ENCODE measurements at regions not wholly inside any gene's neighbourhood (a gene's known extent, or its start where the extent isn't known, plus 50 kb on each side); places are given as distances from the start of the nearest gene placed in this dataset.

- TF ChIP-seq, protein P1, sequence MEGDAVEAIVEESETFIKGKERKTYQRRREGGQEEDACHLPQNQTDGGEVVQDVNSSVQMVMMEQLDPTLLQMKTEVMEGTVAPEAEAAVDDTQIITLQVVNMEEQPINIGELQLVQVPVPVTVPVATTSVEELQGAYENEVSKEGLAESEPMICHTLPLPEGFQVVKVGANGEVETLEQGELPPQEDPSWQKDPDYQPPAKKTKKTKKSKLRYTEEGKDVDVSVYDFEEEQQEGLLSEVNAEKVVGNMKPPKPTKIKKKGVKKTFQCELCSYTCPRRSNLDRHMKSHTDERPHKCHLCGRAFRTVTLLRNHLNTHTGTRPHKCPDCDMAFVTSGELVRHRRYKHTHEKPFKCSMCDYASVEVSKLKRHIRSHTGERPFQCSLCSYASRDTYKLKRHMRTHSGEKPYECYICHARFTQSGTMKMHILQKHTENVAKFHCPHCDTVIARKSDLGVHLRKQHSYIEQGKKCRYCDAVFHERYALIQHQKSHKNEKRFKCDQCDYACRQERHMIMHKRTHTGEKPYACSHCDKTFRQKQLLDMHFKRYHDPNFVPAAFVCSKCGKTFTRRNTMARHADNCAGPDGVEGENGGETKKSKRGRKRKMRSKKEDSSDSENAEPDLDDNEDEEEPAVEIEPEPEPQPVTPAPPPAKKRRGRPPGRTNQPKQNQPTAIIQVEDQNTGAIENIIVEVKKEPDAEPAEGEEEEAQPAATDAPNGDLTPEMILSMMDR (IDR thresholded peaks at IDR 0.05; ENCODE audit: insufficient read depth, low read length, poor library complexity, severe bottlenecking): no peak
- DNase-seq (ENCODE audit: low read depth): peak; percentile 25
- Histone ChIP-seq H3K4me3 (ENCODE audit: low read depth, low read length) (no peak overlapping the region), H3K36me3 (ENCODE audit: control insufficient read depth, insufficient read depth, low read length) (no peaks in the 10 kb centered on the region), H3K27me3 (ENCODE audit: control insufficient read depth, insufficient read depth, low read length) (no peaks in the 10 kb centered on the region)
Measured at GRCh38 chr12:93050026-93050747, 121.1 kb upstream of the EEA1 start.

- H3K36me3 ChIP-seq (ENCODE audit: control insufficient read depth, insufficient read depth, low read length): no peaks in the 10 kb centered on the region
- no peak for DNase-seq (ENCODE audit: low read depth)
- H3K27me3 ChIP-seq (ENCODE audit: control insufficient read depth, insufficient read depth, low read length): no peaks in the 10 kb centered on the region
- no peak overlapping the region for H3K4me3 ChIP-seq (ENCODE audit: low read depth, low read length)
- TF ChIP-seq, protein P1 (IDR thresholded peaks at IDR 0.05; ENCODE audit: insufficient read depth, low read length, poor library complexity, severe bottlenecking): no peak
Measured at GRCh38 chr12:93050748-93051081, 121.6 kb upstream of the EEA1 start.

DNA sequence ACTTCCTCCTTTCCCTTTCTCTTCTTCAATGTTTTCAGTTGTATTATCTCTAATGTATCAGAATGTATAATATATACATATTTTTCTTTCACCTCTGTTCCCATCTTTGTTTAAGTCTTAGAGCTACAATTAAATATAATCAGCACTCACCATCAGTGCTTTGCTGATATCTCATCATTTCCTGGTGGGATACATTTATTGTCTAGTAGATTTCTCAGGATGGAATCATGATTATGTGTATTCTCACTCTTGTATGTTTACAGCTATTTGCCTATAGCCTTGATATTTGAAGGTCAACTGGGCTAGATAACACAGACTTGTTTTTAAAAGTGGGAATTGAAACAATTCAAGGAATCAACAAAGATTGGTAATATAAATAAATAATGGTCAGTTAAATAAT lies 124.9 kb upstream of the EEA1 start:
- Histone ChIP-seq H3K4me3 (ENCODE audit: low read depth, low read length) (no peak overlapping the region), H3K36me3 (ENCODE audit: control insufficient read depth, insufficient read depth, low read length) (no peaks in the 10 kb centered on the region), H3K27me3 (ENCODE audit: control insufficient read depth, insufficient read depth, low read length) (no peaks in the 10 kb centered on the region)
- no peak for DNase-seq (ENCODE audit: low read depth)
- TF ChIP-seq, protein P1 (IDR thresholded peaks at IDR 0.05; ENCODE audit: insufficient read depth, low read length, poor library complexity, severe bottlenecking): no peak

- H3K4me3 ChIP-seq (ENCODE audit: low read depth, low read length): no peak overlapping the region
- TF ChIP-seq, protein P1 (IDR thresholded peaks at IDR 0.05; ENCODE audit: insufficient read depth, low read length, poor library complexity, severe bottlenecking): no peak
Measured at GRCh38 chr12:93055221-93055620, 126.1 kb upstream of the EEA1 start.

GRCh38 chr12:93056971-93057535 lies 128.0 kb upstream of the EEA1 start:
- DNase-seq (ENCODE audit: low read depth): no peak
- H3K36me3 ChIP-seq (ENCODE audit: control insufficient read depth, insufficient read depth, low read length): no peaks in the 10 kb centered on the region
- no peak overlapping the region for H3K4me3 ChIP-seq (ENCODE audit: low read depth, low read length)
- TF ChIP-seq, protein P1 (IDR thresholded peaks at IDR 0.05; ENCODE audit: insufficient read depth, low read length, poor library complexity, severe bottlenecking): no peak
- peaks cover 3% of the 10 kb centered on the region for H3K27me3 ChIP-seq (ENCODE audit: control insufficient read depth, insufficient read depth, low read length)

More at GRCh38 chr12:93055221-93055620, 126.1 kb upstream of the EEA1 start:
- Histone ChIP-seq H3K36me3 (ENCODE audit: control insufficient read depth, insufficient read depth, low read length) (no peaks in the 10 kb centered on the region), H3K27me3 (ENCODE audit: control insufficient read depth, insufficient read depth, low read length) (no peaks in the 10 kb centered on the region)
- no peak for DNase-seq (ENCODE audit: low read depth)

DNA sequence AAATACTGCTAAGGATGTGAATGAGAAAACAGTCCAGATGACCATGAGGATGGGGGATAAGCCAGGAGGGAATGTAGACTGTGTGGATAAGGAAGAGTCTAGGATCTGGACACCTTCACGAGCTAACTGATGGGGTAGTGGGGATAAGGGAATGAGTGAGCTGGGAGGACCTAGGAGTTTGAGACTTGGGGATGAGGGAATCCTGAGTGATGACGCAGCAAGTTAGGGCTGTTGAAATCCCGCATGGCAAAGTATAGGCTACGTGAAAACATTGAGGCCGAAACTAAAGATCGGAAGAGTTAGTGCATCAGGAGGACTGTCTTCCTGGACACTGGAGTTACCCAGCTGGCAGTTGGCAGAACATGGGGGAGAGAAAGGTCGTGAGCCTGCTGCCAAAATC lies 129.2 kb upstream of the EEA1 start:
- TF ChIP-seq, protein P1 (IDR thresholded peaks at IDR 0.05; ENCODE audit: insufficient read depth, low read length, poor library complexity, severe bottlenecking): no peak
- peaks cover 3% of the 10 kb centered on the region for H3K27me3 ChIP-seq (ENCODE audit: control insufficient read depth, insufficient read depth, low read length)

More for the DNA sequence above, 129.2 kb upstream of the EEA1 start:
- Histone ChIP-seq H3K4me3 (ENCODE audit: low read depth, low read length) (no peak overlapping the region), H3K36me3 (ENCODE audit: control insufficient read depth, insufficient read depth, low read length) (no peaks in the 10 kb centered on the region)
- DNase-seq (ENCODE audit: low read depth): no peak

Measured in kidney epithelial cell (primary cell).